ENCODE measurements at regions not wholly inside any gene's neighbourhood (a gene's known extent, or its start where the extent isn't known, plus 50 kb on each side); places are given as distances from the start of the nearest gene placed in this dataset.

- no peak for TF ChIP-seq ZBTB40 (IDR thresholded peaks at IDR 0.05; ENCODE audit: borderline replicate concordance)
- TF ChIP-seq SUZ12 (IDR thresholded peaks at IDR 0.05; ENCODE audit: unreplicated experiment): no peak
These were observed 966.3 kb downstream of the JRKL start (continued) for GRCh38 chr11:97356144-97356543.

GRCh38 chr11:97359016-97359415 lies 969.2 kb downstream of the JRKL start:
- ChIA-PET POLR2A (no interaction called here), SMC1A (ENCODE audit: uncharacterized antibody, unreplicated experiment) (no interaction called here), CTCF (no interaction called here), RAD21 (ENCODE audit: unreplicated experiment) (no interaction called here)
- DNase-seq (ENCODE audit: low read depth, low spot score) (no peak), ATAC-seq (no peak), FAIRE-seq (no peak)
- in situ Hi-C loops (cut with MboI): no loop called here
- Histone ChIP-seq H3K27me3 (replicated peaks in 1 of 2; ENCODE audit: control insufficient read depth in 2 of 2, insufficient read depth in 2 of 2, low read length in 1 of 2) (no peaks in the 10 kb centered on the region; a peak in 1 of 4 replicates), H3K4me2 (ENCODE audit: control insufficient read depth, insufficient read depth) (no peak overlapping the region), H3K79me2 (ENCODE audit: control insufficient read depth, insufficient read depth, low read length) (no peaks in the 10 kb centered on the region), H3K27ac (ENCODE audit: control insufficient read depth, insufficient read depth) (no peak overlapping the region), H3K4me3 (no peak overlapping the region), H3K9ac (ENCODE audit: control insufficient read depth, insufficient read depth, low read length) (no peak overlapping the region), H3K4me1 (ENCODE audit: control insufficient read depth, insufficient read depth, low read length) (no peaks in the 10 kb centered on the region), H2AFZ (ENCODE audit: control insufficient read depth, low read depth, low read length) (no peak overlapping the region), H4K20me1 (ENCODE audit: control insufficient read depth, insufficient read depth) (no peaks in the 10 kb centered on the region), H3K36me3 (ENCODE audit: control insufficient read depth in 2 of 2, insufficient read depth in 2 of 2, low read length in 1 of 2) (no peaks in the 10 kb centered on the region), H3K9me3 (replicated peaks; ENCODE audit: control insufficient read depth, insufficient read depth, low read length) (no peaks in the 10 kb centered on the region)
- TF ChIP-seq USF1 (IDR thresholded peaks at IDR 0.05; ENCODE audit: borderline replicate concordance, extremely low read length, insufficient read depth, low read depth, low read length) (no peak), FOXK2 (IDR thresholded peaks at IDR 0.05) (no peak), ASH2L (IDR thresholded peaks at IDR 0.05; ENCODE audit: borderline replicate concordance, low read depth) (no peak)
- no TSS peak for BruUV-seq (replicated peaks)
- intact Hi-C loops (cut with micrococcal nuclease; ENCODE audit: unreplicated experiment): no loop called here
- WGBS (ENCODE audit: insufficient coverage, insufficient replicate concordance, low lambda C conversion rate, missing lambda C conversion rate): 20% methylated on average over 4 of the region's 4 CpGs

Data from GM12878 (cell line).